Hematopoietic multipotent progenitor cell (in vitro differentiated cells): ENCODE measurements at regions not wholly inside any gene's neighbourhood (a gene's known extent, or its start where the extent isn't known, plus 50 kb on each side); places are given as distances from the start of the nearest gene placed in this dataset.
"Not testable (repeated sequence)": the region's sequence is repeated elsewhere in the genome, so short reads cannot be mapped to it uniquely, and the experiment has no call there.

ENCODE experiments used
- DNase-seq, 3 donors: peaks; one replicate each; pipeline ENCODE4 v3.0.0-alpha.2; 2011 to 2015; ENCODE audit warnings: low read depth in 2 of 3, low spot score in 2 of 3

DNA sequence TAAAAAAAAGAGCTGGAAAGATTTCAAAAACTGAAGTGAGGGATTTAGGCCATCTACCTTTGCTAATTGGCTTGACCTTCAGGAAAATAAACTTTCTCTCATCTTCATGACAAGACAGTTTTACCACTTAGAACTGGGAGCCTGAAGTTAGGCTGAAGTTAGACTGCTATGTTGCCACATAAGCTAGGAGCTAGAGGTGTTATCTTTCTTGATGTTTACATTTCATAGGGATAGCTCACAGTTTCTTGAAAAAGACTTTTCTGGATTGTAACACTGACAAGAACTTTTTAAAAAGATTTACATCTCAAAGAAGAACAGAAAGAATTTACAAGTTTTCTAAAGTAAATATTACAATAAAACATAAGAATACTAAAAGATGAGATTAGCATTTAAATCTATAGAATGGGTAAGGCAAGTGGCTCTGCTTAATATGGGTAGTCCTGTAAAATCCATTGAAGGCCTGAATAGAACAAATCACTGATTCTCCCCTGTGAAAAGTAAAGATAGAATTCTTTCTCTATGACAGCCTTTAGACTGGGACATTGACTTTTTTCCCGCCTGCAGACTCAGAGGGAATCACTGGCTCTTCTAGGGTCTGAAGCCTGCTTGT is 1665.4 kb upstream of the CDH9 start:
- DNase-seq: no peak

DNA sequence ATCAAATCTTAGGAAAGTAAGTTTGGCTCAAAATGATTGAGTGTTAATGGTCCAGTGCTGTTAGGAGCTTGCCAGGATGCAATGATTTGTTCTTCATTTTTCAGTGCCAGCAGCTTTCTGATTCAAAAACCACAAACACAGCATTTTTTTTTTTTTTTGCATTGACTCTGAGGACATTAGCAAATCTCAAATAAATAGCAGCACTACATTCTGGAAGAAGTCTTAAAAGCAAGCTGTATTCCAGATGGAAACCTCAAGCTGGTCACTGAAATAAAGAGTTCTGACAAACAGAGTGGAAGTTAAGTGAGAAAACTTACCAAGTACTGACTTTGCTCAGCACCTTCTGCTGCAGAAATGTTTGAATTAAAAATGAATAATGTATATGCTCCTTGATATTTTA is 1653.1 kb upstream of the CDH9 start:
- no peak for DNase-seq

DNA sequence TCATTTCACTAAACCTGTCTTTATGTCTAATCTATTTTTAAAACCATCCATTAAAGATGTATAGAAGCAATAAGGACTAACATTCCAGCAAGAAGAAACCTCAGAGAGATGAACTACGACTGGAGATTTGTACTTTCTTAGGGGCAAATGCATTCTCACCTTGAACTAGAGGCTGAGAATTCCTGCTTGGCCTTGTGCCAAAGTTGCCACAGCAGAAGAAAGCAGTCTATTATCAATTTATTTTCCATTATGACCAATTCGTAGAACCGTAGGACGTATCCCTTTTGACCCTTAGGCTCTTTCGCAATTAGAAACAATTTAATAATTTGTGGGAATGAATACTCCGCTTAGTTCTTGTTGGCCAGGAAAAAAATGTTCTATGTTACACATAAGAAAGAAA is 1647.4 kb upstream of the CDH9 start:
- no peak for DNase-seq

DNA sequence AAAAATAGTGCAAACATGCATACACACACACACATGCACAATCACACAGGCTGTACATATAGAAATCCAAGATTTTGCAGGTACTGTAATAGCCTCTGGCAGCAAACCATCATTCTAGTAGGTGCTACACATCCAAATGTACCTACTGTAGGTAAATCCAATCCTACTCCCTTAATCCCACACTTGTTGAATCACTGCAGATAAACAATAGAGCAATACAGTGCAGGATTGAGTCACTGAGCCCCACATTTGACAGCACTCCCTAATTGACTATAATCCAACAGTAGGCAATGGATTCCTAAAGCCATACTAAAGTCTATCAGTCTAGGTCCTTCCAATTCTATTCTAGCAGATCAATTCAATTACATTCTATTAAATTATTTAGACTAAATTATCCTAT is 1640.5 kb upstream of the CDH9 start:
- DNase-seq: no peak

- DNase-seq: no peak
Observed at GRCh38 chr5:28666110-28666509, 1627.7 kb upstream of the CDH9 start.

DNA sequence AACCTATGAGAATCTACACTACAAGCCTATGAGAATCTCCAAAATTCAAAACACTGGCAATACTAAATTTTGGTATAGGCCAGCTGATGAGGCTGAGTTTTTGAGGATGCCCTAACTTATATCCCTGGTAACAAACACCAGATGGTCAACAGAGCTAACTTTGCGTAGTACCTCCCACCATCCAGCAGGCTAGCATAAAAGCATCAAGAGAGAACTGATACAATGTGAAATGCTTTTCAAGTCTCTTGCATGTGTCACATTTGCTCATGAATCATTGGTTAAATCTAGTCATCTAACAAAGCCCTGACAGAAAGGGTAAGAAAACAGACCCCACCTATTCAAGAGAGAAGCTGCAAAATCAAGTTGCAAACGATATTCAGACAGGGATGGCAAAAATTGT is 1609.7 kb upstream of the CDH9 start:
- DNase-seq: no peak

DNA sequence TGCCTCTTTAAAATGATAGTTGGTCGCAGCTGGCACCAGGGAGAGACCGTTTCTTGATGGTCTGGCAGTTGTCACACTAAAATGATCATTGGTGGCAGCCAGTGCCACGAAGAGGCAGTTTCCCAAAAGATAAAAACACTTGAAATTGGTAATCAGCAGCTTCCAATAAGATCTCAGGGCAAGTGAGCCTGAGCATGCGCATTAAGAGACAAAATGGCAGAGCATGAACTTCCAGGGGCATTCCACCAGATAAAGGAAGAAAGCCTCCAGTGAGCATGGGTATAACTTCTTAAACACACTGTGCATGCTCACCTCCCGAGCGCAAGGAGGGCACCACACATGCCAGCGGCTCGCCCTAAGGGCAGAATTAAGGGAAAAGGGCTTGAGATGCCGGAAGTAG is 1594.2 kb upstream of the CDH9 start:
- no peak for DNase-seq

GRCh38 chr5:28603869-28604268 is 1565.5 kb upstream of the CDH9 start:
- no peak for DNase-seq

GRCh38 chr5:28602429-28602828 is 1564.0 kb upstream of the CDH9 start:
- DNase-seq: no peak

DNA sequence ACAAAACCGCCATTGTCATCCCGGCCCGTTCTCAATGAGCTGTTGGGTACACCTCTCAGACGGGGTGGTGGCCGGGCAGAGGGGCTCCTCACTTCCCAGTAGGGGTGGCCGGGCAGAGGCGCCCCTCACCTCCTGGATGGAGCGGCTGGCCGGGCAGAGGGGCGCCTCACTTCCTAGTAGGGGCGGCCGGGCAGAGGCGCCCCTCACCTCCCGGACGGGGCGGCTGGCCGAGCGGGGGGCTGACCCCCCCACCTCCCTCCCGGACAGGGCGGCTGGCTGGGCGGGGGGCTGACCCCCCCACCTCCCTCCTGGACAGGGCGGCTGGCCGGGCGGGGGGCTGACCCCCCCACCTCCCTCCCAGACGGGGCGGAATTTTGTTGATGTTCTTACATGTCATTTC is 1558.3 kb upstream of the CDH9 start:
- DNase-seq: not testable (repeated sequence)

GRCh38 chr5:28580616-28581015 is 1542.2 kb upstream of the CDH9 start:
- DNase-seq: no peak

- peak in 1 of 3 donors; percentile 1 for DNase-seq
Observed at GRCh38 chr5:28576022-28576421, 1537.6 kb upstream of the CDH9 start.

- DNase-seq: no peak
Observed at GRCh38 chr5:28575368-28575767, 1537.0 kb upstream of the CDH9 start.

GRCh38 chr5:28574606-28575005 is 1536.2 kb upstream of the CDH9 start:
- DNase-seq: no peak

DNA sequence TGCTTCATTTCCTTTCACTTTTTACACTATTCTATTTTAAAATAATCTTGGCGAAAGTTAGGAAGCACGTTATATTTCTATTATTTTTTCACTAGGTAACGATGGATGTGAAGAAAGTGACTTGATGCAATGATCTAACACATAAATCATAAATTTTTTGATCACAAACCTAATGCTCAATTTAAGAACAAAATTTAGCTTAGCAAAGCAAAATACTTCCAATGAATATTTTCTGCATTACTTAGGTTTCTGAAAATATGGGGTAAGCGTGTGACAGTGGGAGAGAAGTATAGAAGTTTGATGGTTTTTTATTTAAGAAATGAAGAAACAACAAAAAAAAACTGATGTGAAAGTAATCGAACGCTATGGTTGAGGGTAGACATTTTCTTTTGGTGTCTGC is 1528.7 kb upstream of the CDH9 start:
- no peak for DNase-seq

DNA sequence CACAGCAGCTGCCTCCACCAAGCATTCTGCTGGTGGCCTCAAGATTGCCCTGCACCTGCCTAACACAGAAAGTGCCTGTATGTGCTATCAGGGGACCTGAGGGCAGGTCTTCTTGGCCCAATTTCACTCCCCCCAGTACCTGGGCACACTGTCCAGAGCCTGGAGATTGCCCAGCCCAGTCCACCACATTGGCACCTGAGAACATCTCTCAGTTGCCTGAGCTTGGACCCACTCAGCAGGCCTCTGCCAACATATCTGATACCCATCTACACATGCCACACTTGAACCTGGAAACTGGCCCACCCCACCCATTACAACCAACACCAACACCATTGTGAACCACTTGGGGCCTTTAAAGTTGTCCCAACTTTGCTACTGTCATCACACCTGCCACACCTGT is 1523.1 kb upstream of the CDH9 start:
- no peak for DNase-seq

- DNase-seq: no peak
Observed at GRCh38 chr5:28558196-28558595, 1519.8 kb upstream of the CDH9 start.

DNA sequence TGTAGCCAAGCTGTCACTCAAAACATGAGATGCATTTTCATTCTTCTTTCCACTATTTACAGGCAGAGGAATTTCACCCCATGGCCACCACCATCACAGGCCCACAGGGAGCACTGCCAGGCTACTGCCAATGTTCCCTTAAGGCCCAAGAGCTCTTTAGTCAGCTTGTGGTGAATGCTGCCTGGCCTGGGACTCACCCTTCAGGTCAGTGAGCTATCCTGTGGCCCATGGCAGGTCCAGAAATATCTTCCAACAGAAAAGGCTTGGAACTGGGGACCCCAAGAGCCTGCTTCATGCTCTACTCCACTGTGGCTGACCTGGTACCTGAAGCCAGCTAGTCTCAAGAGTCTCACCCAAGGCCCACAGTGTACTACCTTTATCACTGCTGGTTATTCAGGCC is 1518.7 kb upstream of the CDH9 start:
- no peak for DNase-seq

DNA sequence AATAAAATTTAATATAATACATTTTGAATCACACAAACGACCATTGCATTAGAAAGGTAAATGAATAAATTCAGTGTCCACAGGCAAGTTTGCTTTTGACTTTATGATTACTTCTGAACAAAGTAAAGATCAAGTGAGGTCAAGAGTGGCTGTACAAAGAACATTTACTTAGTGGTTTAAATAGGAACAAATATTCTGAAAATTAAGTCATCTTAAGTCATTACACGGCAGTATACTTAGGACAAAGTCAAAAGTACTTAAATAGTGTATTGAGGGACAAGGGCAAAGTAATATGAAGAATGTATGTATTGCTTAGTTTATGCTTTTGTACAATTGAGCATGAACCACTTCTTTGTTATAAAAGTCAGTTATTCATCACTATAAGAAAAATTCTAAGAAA is 1511.2 kb upstream of the CDH9 start:
- DNase-seq: no peak

GRCh38 chr5:28548856-28549255 is 1510.5 kb upstream of the CDH9 start:
- DNase-seq: no peak

- no peak for DNase-seq
Observed at GRCh38 chr5:28544501-28544900, 1506.1 kb upstream of the CDH9 start.

DNA sequence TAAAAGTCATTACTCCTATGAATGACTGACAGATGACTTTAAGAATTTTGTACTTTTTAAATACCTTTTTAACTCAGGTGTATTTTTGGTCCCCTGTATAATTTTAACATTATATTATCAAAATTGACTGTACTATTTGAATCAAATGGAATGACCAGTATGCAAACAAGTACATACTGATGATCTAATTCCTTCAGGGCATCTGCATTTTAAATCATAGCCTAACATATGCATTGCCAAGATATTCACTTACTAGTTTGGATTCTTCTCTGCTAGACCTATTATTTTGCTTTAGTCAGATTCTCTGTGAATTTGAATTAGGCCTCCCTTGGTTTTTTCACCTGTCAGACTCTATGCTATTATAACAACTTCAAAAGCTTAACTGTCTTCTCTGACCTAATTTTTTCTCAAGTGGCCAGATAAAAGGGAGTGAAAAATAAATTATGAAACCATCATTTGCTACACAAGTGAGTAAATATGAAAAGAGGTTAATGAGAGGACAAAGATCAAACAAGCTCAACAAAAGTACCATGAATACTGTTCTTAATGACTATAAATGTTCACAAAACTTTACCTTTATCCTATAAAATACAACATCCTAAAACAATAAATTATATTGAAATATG is 1505.2 kb upstream of the CDH9 start:
- DNase-seq: no peak

- DNase-seq: no peak
Observed at GRCh38 chr5:28542987-28543386, 1504.6 kb upstream of the CDH9 start.
